NCI-H460 (cell line): ENCODE measurements at regions not wholly inside any gene's neighbourhood (a gene's known extent, or its start where the extent isn't known, plus 50 kb on each side); places are given as distances from the start of the nearest gene placed in this dataset.

Source experiments
- DNase-seq: peaks from one replicate; pipeline ENCODE4 v3.0.0-alpha.2; 2016; ENCODE audit warnings: low read depth; ENCODE audit errors: extremely low read depth

- no peak for DNase-seq
Observed at GRCh38 chr7:114853189-114853588, 68.7 kb upstream of the MDFIC start.

GRCh38 chr7:114854369-114854768 lies 67.5 kb upstream of the MDFIC start:
- DNase-seq: no peak

DNA sequence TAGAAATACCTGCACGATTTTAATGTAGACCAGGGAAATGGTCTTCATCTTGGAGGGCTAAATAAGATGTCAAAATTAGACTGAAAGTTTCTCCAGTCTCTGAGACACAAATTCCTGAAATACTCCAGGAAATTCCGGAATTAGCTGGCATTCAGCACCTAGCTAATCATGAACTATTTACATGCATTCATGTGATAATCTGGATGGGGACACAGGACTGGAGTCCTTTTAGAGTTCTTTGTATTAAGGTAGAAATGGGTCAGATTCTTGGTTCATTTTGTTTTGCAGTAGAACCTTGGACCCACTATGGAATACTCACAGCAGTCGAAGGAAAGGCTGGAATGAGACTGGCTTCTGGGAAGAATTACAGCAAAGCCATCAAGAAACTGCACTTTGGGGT lies 65.3 kb upstream of the MDFIC start:
- no peak for DNase-seq

DNA sequence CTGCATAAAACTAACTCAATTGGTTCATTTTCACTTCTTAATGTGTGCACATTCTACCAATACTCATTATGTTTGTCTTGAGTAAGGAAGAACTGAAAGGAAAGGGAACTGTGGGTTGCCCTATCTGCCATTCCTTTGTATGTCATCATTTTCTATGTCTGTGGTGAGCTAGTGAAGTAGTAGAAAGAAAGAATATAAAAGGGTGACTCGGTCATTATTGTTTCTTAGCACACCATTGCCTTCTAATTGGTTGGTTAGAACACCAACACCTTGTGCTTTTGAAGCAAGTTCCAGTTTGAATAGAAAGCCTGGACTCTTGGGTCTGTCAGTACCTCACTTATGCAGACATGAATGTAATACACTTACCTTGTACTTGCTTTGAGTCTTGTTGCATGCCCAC lies 64.3 kb upstream of the MDFIC start:
- DNase-seq: no peak

GRCh38 chr7:114859477-114859876 lies 62.4 kb upstream of the MDFIC start:
- no peak for DNase-seq

DNA sequence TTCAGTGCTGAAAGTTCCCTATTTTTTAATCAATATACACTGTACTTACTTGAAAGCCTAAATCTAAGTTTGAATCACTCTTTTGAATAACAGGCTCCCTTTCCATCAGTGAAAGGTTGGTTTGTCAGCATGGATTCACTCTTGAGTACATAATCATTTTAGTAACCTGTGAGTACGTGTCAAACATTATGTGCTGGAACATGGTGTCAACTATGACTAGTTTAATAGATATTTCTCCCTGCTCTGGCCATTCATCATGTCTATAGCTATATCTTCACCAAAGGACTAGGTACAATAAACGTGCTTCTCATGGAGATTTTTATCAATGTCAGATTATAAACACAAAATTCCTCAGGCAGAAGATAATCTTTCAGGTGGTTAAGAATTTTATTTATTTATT lies 61.7 kb upstream of the MDFIC start:
- DNase-seq: no peak

GRCh38 chr7:114862406-114862805 lies 59.5 kb upstream of the MDFIC start:
- no peak for DNase-seq

DNA sequence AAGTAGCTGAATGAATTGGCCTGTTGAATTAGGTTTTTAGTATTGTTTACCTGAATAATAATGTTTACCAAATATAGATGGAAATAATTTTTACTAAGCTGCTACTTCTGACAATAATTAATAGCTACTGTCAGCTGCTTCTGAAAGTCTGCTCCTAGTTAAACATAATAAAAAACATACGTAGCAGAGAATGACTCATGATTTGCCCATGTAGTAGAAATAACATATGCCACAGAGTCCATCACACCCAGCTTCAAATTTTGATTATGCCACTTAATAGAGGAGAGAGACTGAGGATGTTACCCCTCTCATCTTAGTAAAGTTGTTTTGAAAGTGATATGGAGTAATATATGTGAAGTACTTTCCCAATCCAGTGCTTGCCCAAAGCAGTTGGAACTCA lies 57.6 kb upstream of the MDFIC start:
- no peak for DNase-seq

GRCh38 chr7:114865564-114865963 lies 56.3 kb upstream of the MDFIC start:
- peak; percentile 38 for DNase-seq
